ENCODE measurements at regions not wholly inside any gene's neighbourhood (a gene's known extent, or its start where the extent isn't known, plus 50 kb on each side); places are given as distances from the start of the nearest gene placed in this dataset.
A peak's percentile ranks its signal among the peaks of the same experiment; 100 is the strongest.

- no peak for TF ChIP-seq POLR2A (IDR thresholded peaks at IDR 0.05)
- no peak for TF ChIP-seq CTCF (IDR thresholded peaks at IDR 0.05)
- peak; percentile 67 for TF ChIP-seq POLR2AphosphoS5 (IDR thresholded peaks at IDR 0.05)
These were observed 162.0 kb downstream of the FAXC start for GRCh38 chr6:99187429-99187828.
